HG03095 (cell line): ENCODE measurements at regions not wholly inside any gene's neighbourhood (a gene's known extent, or its start where the extent isn't known, plus 50 kb on each side); places are given as distances from the start of the nearest gene placed in this dataset.
"Not testable (repeated sequence)": the region's sequence is repeated elsewhere in the genome, so short reads cannot be mapped to it uniquely, and the experiment has no call there.

ENCODE experiments used
- ATAC-seq: cut with Tn5 transposase; IDR thresholded peaks from one replicate; pipeline ENCODE4 v1.9.1; 2021; ENCODE audit warnings: moderate library complexity; ENCODE audit not compliant: unreplicated experiment

GRCh38 chr3:55161231-55161630 is 233.4 kb upstream of the LRTM1 start:
- no peak for ATAC-seq

GRCh38 chr3:55160241-55160983 is 232.6 kb upstream of the LRTM1 start:
- peak; percentile 88 for ATAC-seq

- no peak for ATAC-seq
Measured at GRCh38 chr3:55159711-55160110, 231.9 kb upstream of the LRTM1 start.

- no peak for ATAC-seq
Measured at GRCh38 chr3:55159016-55159415, 231.2 kb upstream of the LRTM1 start.

GRCh38 chr3:55158345-55158744 is 230.5 kb upstream of the LRTM1 start:
- ATAC-seq, result no peak

GRCh38 chr3:55157731-55158130 is 229.9 kb upstream of the LRTM1 start:
- ATAC-seq, result no peak

GRCh38 chr3:55156851-55157650 is 229.2 kb upstream of the LRTM1 start:
- no peak for ATAC-seq

GRCh38 chr3:55147856-55148720 is 220.2 kb upstream of the LRTM1 start:
- no peak for ATAC-seq

GRCh38 chr3:55147406-55147805 is 219.5 kb upstream of the LRTM1 start:
- ATAC-seq, result no peak

GRCh38 chr3:55146216-55146615 is 218.4 kb upstream of the LRTM1 start:
- ATAC-seq, result no peak

- no peak for ATAC-seq
Measured at GRCh38 chr3:55144015-55144673, 216.3 kb upstream of the LRTM1 start.

- ATAC-seq, result no peak
Measured at GRCh38 chr3:55143336-55143735, 215.5 kb upstream of the LRTM1 start.

- not testable (repeated sequence) for ATAC-seq
Measured at GRCh38 chr3:55136291-55136690, 208.4 kb upstream of the LRTM1 start.

- no peak for ATAC-seq
Measured at GRCh38 chr3:55128225-55128823, 200.5 kb upstream of the LRTM1 start.

- ATAC-seq, result no peak
Measured at GRCh38 chr3:55127565-55127964, 199.7 kb upstream of the LRTM1 start.

GRCh38 chr3:55124371-55124770 is 196.5 kb upstream of the LRTM1 start:
- no peak for ATAC-seq
